ENCODE measurements at regions not wholly inside any gene's neighbourhood (a gene's known extent, or its start where the extent isn't known, plus 50 kb on each side); places are given as distances from the start of the nearest gene placed in this dataset.

GRCh38 chr6:91317984-91318383 is 731.1 kb upstream of the MAP3K7 start:
- dilution Hi-C loops (cut with MboI; ENCODE audit: extremely low pct_ligation_motif_present, low sequenced_read_pairs) = no loop called here

GRCh38 chr6:91317247-91317835 is 730.5 kb upstream of the MAP3K7 start:
- dilution Hi-C loops (cut with MboI; ENCODE audit: extremely low pct_ligation_motif_present, low sequenced_read_pairs) = no loop called here
- Histone ChIP-seq H3K4me2 (ENCODE audit: control insufficient read depth, extremely low read depth, insufficient read depth, low read depth, low read length) (no peak overlapping the region), H3K4me1 (ENCODE audit: control insufficient read depth, extremely low read depth, insufficient read depth, low read length) (no peaks in the 10 kb centered on the region), H3K27me3 (ENCODE audit: control insufficient read depth, extremely low read depth, insufficient read depth, low read length) (no peaks in the 10 kb centered on the region), H3K9me3 (ENCODE audit: control insufficient read depth, low read depth, low read length) (no peaks in the 10 kb centered on the region), H3K9me1 (ENCODE audit: control insufficient read depth, extremely low read depth, insufficient read depth, low read length) (no peaks in the 10 kb centered on the region), H4K20me1 (ENCODE audit: control insufficient read depth, extremely low read depth, insufficient read depth, low read length) (no peaks in the 10 kb centered on the region), H3K79me2 (ENCODE audit: control insufficient read depth, insufficient read depth, low read length) (no peaks in the 10 kb centered on the region), H2AFZ (ENCODE audit: control insufficient read depth, low read length) (no peak overlapping the region), H3K36me3 (ENCODE audit: control insufficient read depth in 2 of 2, extremely low read depth in 1 of 2, insufficient read depth in 2 of 2, low read length in 2 of 2) (no peaks in the 10 kb centered on the region), H3K27ac (ENCODE audit: control insufficient read depth, insufficient read depth, low read length) (no peak overlapping the region), H3K4me3 (ENCODE audit: control insufficient read depth in 2 of 3, extremely low read depth in 1 of 3, insufficient read depth in 2 of 3, low read depth in 1 of 3, low read length in 3 of 3) (no peak overlapping the region), H3K9ac (ENCODE audit: control insufficient read depth, extremely low read depth, insufficient read depth, low read length) (no peak overlapping the region)
- no peak for FAIRE-seq
- TF ChIP-seq EZH2 (IDR thresholded peaks at IDR 0.05; ENCODE audit: low read length) (no peak), CTCF (optimal IDR thresholded peaks at IDR 0.05 in 1 of 3, IDR thresholded peaks at IDR 0.05 in 1 of 3, conservative IDR thresholded peaks at IDR 0.05 in 1 of 3; ENCODE audit: extremely low read depth in 1 of 3, insufficient read depth in 2 of 3, low read length in 3 of 3) (no peak)
- DNase-seq (ENCODE audit: low read depth, low spot score) = no peak

More at GRCh38 chr6:91317984-91318383, 731.1 kb upstream of the MAP3K7 start:
- Histone ChIP-seq H3K27me3 (ENCODE audit: control insufficient read depth, extremely low read depth, insufficient read depth, low read length) (no peaks in the 10 kb centered on the region), H3K4me2 (ENCODE audit: control insufficient read depth, extremely low read depth, insufficient read depth, low read depth, low read length) (no peak overlapping the region), H3K9ac (ENCODE audit: control insufficient read depth, extremely low read depth, insufficient read depth, low read length) (no peak overlapping the region), H3K9me3 (ENCODE audit: control insufficient read depth, low read depth, low read length) (no peaks in the 10 kb centered on the region), H3K36me3 (ENCODE audit: control insufficient read depth in 2 of 2, extremely low read depth in 1 of 2, insufficient read depth in 2 of 2, low read length in 2 of 2) (no peaks in the 10 kb centered on the region), H3K27ac (ENCODE audit: control insufficient read depth, insufficient read depth, low read length) (no peak overlapping the region), H3K9me1 (ENCODE audit: control insufficient read depth, extremely low read depth, insufficient read depth, low read length) (no peaks in the 10 kb centered on the region), H3K4me1 (ENCODE audit: control insufficient read depth, extremely low read depth, insufficient read depth, low read length) (no peaks in the 10 kb centered on the region), H4K20me1 (ENCODE audit: control insufficient read depth, extremely low read depth, insufficient read depth, low read length) (no peaks in the 10 kb centered on the region), H2AFZ (ENCODE audit: control insufficient read depth, low read length) (no peak overlapping the region), H3K4me3 (ENCODE audit: control insufficient read depth in 2 of 3, extremely low read depth in 1 of 3, insufficient read depth in 2 of 3, low read depth in 1 of 3, low read length in 3 of 3) (no peak overlapping the region), H3K79me2 (ENCODE audit: control insufficient read depth, insufficient read depth, low read length) (no peaks in the 10 kb centered on the region)
- TF ChIP-seq CTCF (optimal IDR thresholded peaks at IDR 0.05 in 1 of 3, IDR thresholded peaks at IDR 0.05 in 1 of 3, conservative IDR thresholded peaks at IDR 0.05 in 1 of 3; ENCODE audit: extremely low read depth in 1 of 3, insufficient read depth in 2 of 3, low read length in 3 of 3) (no peak), EZH2 (IDR thresholded peaks at IDR 0.05; ENCODE audit: low read length) (no peak)
- FAIRE-seq (no peak), DNase-seq (ENCODE audit: low read depth, low spot score) (no peak)

All from keratinocyte (primary cell).